GM23338 (cell line): ENCODE measurements at regions not wholly inside any gene's neighbourhood (a gene's known extent, or its start where the extent isn't known, plus 50 kb on each side); places are given as distances from the start of the nearest gene placed in this dataset.

ENCODE experiments used
- ATAC-seq: fragments of 200-7000 bp; cut with Tn5 transposase; 3 replicates; pipeline ENCODE4 v1.9.1; 2020
- DNase-seq: peaks from one replicate; pipeline ENCODE4 v3.0.0-alpha.2; 2015; ENCODE audit warnings: low spot score
- H2AFZ ChIP-seq: fragments of 200-600 bp; sonication (generic); 2 replicates; pipeline ENCODE4 v1.8.0; 2016; ENCODE audit warnings: antibody characterized with exemption, mild to moderate bottlenecking, moderate library complexity
- H3F3A ChIP-seq: fragments of 200-600 bp; sonication (generic); replicated peaks from 2 replicates; pipeline ENCODE4 v1.8.0; 2017; ENCODE audit warnings: antibody characterized with exemption, mixed run types, low read depth
- H3K27ac ChIP-seq: fragments of 200-600 bp; sonication (generic); 2 replicates; pipeline ENCODE4 v1.6.1; 2016; ENCODE audit warnings: low read depth
- H3K27me3 ChIP-seq: fragments of 200-600 bp; sonication (generic); 2 replicates; pipeline ENCODE4 v1.8.0; 2016; ENCODE audit warnings: mild to moderate bottlenecking, mixed run types, moderate library complexity; ENCODE audit not compliant: insufficient read depth
- H3K36me3 ChIP-seq: fragments of 200-600 bp; sonication (generic); 2 replicates; pipeline ENCODE4 v1.8.0; 2016; ENCODE audit warnings: mild to moderate bottlenecking; ENCODE audit not compliant: insufficient read depth
- H3K4me1 ChIP-seq: fragments of 200-600 bp; sonication (generic); 2 replicates; pipeline ENCODE4 v1.8.0; 2016; ENCODE audit warnings: mild to moderate bottlenecking, moderate library complexity; ENCODE audit not compliant: insufficient read depth
- H3K4me2 ChIP-seq: fragments of 200-600 bp; sonication (generic); 2 replicates; pipeline ENCODE4 v1.7.1; 2017; ENCODE audit warnings: mixed run types
- H3K4me3 ChIP-seq: fragments of 200-600 bp; sonication (generic); 2 replicates; pipeline ENCODE4 v1.6.1; 2016; ENCODE audit warnings: mixed run types
- H3K79me2 ChIP-seq: fragments of 200-600 bp; sonication (generic); replicated peaks from 2 replicates; pipeline ENCODE4 v1.8.0; 2017; ENCODE audit warnings: mild to moderate bottlenecking; ENCODE audit not compliant: insufficient read depth
- H3K9me2 ChIP-seq: fragments of 200-600 bp; sonication (generic); 2 replicates; pipeline ENCODE4 v1.8.0; 2017; ENCODE audit not compliant: insufficient read depth
- H4K20me1 ChIP-seq: fragments of 200-600 bp; sonication (generic); replicated peaks from 2 replicates; pipeline ENCODE4 v1.8.0; 2017; ENCODE audit warnings: mild to moderate bottlenecking; ENCODE audit not compliant: insufficient read depth
- H3K27ac Mint-ChIP-seq: 2 replicates; pipeline ENCODE4 v1.8.0; 2020; ENCODE audit warnings: inconsistent platforms, mild to moderate bottlenecking, moderate library complexity, mixed read lengths
- H3K27me3 Mint-ChIP-seq: 3 replicates; pipeline ENCODE4 v1.8.0; 2022; ENCODE audit warnings: low read depth, mild to moderate bottlenecking, moderate library complexity, mixed read lengths, inconsistent platforms; ENCODE audit not compliant: insufficient read depth, poor library complexity
- H3K36me3 Mint-ChIP-seq: 3 replicates; pipeline ENCODE4 v1.8.0; 2021; ENCODE audit warnings: low read depth, mild to moderate bottlenecking, inconsistent platforms, moderate library complexity, mixed read lengths
- H3K4me1 Mint-ChIP-seq: 3 replicates; pipeline ENCODE4 v1.8.0; 2020; ENCODE audit warnings: mild to moderate bottlenecking, inconsistent platforms, mixed read lengths
- H3K4me3 Mint-ChIP-seq: 3 replicates; pipeline ENCODE4 v1.8.0; 2021; ENCODE audit warnings: moderate library complexity, mild to moderate bottlenecking, inconsistent platforms, mixed read lengths
- H3K9me3 Mint-ChIP-seq: 3 replicates; pipeline ENCODE4 v1.8.0; 2020; ENCODE audit warnings: moderate library complexity, mild to moderate bottlenecking, inconsistent platforms, mixed read lengths
- CREB1 ChIP-seq: fragments of 250-450 bp; sonication (Bioruptor Pico); IDR thresholded peaks from 2 replicates; pipeline ENCODE4 v1.5.0; 2020; ENCODE audit warnings: low read depth, mild to moderate bottlenecking, moderate library complexity
- EZH2phosphoT487 ChIP-seq: fragments of 200-600 bp; sonication (generic); IDR thresholded peaks from one replicate; pipeline ENCODE4 v1.8.1; 2018; ENCODE audit warnings: antibody characterized with exemption; ENCODE audit not compliant: unreplicated experiment
- JUNB ChIP-seq: IDR thresholded peaks from one replicate; pipeline ENCODE4 v1.6.1; 2016; ENCODE audit warnings: antibody characterized with exemption; ENCODE audit not compliant: unreplicated experiment
- POLR2AphosphoS5 ChIP-seq: IDR thresholded peaks from 2 replicates; pipeline ENCODE4 v1.6.1; 2016; ENCODE audit warnings: antibody characterized with exemption, low read depth
- STAT1 ChIP-seq: IDR thresholded peaks from one replicate; pipeline ENCODE4 v1.6.1; 2016; ENCODE audit warnings: antibody characterized with exemption; ENCODE audit not compliant: unreplicated experiment
- ZNF114 ChIP-seq: fragments of 250-450 bp; sonication (Bioruptor Pico); IDR thresholded peaks from 2 replicates; pipeline ENCODE4 v1.5.0; 2020; ENCODE audit warnings: mild to moderate bottlenecking, moderate library complexity
- TF ChIP-seq, protein P1 (sequence below): IDR thresholded peaks from 2 replicates; pipeline ENCODE4 v1.6.1; 2016; ENCODE audit warnings: antibody characterized with exemption
- TF ChIP-seq, protein P2 (sequence below): IDR thresholded peaks from one replicate; pipeline ENCODE4 v1.6.1; 2018; ENCODE audit warnings: antibody characterized with exemption; ENCODE audit not compliant: unreplicated experiment
- TF ChIP-seq, protein P3 (sequence below), 2 experiments: fragments of 200-600 bp in 1 of 2; sonication (generic) in 1 of 2; conservative IDR thresholded peaks; 2 replicates each; pipeline versions ENCODE4 v1.5.1 to v1.6.1; 2016 to 2017; ENCODE audit warnings: antibody characterized with exemption in 2 of 2, low read depth in 2 of 2, mild to moderate bottlenecking in 2 of 2, moderate library complexity in 1 of 2

DNA sequence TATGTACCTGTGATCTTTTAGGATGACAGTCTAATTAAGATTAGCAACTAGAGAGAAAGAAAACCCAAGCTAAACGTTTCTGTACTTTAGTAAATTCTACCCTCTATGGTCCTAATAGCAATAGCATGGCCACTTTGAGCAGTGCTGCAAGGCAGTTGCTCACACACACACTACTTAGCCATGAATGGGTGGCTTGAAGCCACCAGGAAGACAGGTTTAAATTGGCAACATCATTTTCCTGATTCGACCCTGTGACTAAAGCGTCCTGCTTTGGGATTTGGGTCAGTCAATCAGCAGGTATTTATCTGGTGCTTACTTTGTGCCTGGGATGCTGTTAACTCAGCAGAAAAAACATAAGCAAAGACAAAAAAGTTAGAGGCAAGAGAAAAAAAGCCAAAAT, 150.6 kb downstream of the ARRDC3 start (continued):
- TF ChIP-seq POLR2AphosphoS5 (no peak), ZNF114 (CRISPR knock-in tag) (no peak), CREB1 (CRISPR knock-in tag) (no peak)
- TF ChIP-seq, protein P1, sequence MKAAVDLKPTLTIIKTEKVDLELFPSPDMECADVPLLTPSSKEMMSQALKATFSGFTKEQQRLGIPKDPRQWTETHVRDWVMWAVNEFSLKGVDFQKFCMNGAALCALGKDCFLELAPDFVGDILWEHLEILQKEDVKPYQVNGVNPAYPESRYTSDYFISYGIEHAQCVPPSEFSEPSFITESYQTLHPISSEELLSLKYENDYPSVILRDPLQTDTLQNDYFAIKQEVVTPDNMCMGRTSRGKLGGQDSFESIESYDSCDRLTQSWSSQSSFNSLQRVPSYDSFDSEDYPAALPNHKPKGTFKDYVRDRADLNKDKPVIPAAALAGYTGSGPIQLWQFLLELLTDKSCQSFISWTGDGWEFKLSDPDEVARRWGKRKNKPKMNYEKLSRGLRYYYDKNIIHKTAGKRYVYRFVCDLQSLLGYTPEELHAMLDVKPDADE: no peak
- TF ChIP-seq, protein P2, sequence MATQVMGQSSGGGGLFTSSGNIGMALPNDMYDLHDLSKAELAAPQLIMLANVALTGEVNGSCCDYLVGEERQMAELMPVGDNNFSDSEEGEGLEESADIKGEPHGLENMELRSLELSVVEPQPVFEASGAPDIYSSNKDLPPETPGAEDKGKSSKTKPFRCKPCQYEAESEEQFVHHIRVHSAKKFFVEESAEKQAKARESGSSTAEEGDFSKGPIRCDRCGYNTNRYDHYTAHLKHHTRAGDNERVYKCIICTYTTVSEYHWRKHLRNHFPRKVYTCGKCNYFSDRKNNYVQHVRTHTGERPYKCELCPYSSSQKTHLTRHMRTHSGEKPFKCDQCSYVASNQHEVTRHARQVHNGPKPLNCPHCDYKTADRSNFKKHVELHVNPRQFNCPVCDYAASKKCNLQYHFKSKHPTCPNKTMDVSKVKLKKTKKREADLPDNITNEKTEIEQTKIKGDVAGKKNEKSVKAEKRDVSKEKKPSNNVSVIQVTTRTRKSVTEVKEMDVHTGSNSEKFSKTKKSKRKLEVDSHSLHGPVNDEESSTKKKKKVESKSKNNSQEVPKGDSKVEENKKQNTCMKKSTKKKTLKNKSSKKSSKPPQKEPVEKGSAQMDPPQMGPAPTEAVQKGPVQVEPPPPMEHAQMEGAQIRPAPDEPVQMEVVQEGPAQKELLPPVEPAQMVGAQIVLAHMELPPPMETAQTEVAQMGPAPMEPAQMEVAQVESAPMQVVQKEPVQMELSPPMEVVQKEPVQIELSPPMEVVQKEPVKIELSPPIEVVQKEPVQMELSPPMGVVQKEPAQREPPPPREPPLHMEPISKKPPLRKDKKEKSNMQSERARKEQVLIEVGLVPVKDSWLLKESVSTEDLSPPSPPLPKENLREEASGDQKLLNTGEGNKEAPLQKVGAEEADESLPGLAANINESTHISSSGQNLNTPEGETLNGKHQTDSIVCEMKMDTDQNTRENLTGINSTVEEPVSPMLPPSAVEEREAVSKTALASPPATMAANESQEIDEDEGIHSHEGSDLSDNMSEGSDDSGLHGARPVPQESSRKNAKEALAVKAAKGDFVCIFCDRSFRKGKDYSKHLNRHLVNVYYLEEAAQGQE: no peak

DNA sequence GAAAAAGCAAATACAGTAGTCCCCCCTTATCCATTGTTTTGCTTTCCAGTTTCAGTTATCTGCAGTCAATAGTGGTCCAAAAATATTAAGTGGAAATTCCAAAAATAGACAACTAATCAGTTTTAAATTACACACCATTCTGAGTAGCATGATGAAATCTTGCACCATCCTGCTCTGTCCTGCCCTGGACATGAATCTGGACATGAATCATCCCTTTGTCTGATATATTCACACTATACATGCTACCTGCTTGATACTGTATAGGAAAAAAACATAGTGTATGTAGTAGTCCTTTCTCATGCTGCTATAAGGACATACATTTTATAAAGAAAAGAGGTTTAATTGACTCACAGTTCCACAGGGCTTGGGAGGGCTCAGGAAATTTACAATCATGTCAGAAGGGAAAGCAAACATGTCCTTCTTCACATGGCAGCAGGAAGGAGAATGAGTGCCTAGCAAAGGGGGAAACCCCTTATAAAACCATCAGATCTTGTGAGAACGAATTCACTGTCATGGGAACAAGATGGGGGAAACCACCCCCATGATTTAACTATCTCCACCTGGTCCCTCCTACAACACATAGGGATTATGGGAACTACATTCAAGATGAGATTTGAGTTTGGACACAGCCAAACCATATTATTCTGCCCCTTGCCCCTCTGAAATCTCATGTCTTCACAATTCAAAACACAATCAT, 153.9 kb downstream of the ARRDC3 start:
- Histone ChIP-seq H3K79me2 (no peaks in the 10 kb centered on the region), H3F3A (no peaks in the 10 kb centered on the region), H3K4me2 (no peak overlapping the region), H3K36me3 (no peaks in the 10 kb centered on the region), H4K20me1 (no peaks in the 10 kb centered on the region), H3K4me3 (no peak overlapping the region), H3K4me1 (no peaks in the 10 kb centered on the region), H3K27ac (no peak overlapping the region), H2AFZ (no peak overlapping the region), H3K9me2 (no peaks in the 10 kb centered on the region), H3K27me3 (no peaks in the 10 kb centered on the region)
- ATAC-seq: no peak
- H3K27ac Mint-ChIP-seq: no peak overlapping the region
- DNase-seq: no peak
- H3K4me1 Mint-ChIP-seq: peaks cover 6% of the 10 kb centered on the region
- H3K9me3 Mint-ChIP-seq: peaks cover 13% of the 10 kb centered on the region; the same call in 2 of the 3 replicates
- H3K27me3 Mint-ChIP-seq: no peaks in the 10 kb centered on the region
- H3K4me3 Mint-ChIP-seq: no peak overlapping the region
- H3K36me3 Mint-ChIP-seq: peaks cover 5% of the 10 kb centered on the region; the same call in 2 of the 3 replicates
- no peak for TF ChIP-seq JUNB
- no peak for TF ChIP-seq STAT1
- no peak for TF ChIP-seq CREB1 (CRISPR knock-in tag)
- TF ChIP-seq, protein P3, sequence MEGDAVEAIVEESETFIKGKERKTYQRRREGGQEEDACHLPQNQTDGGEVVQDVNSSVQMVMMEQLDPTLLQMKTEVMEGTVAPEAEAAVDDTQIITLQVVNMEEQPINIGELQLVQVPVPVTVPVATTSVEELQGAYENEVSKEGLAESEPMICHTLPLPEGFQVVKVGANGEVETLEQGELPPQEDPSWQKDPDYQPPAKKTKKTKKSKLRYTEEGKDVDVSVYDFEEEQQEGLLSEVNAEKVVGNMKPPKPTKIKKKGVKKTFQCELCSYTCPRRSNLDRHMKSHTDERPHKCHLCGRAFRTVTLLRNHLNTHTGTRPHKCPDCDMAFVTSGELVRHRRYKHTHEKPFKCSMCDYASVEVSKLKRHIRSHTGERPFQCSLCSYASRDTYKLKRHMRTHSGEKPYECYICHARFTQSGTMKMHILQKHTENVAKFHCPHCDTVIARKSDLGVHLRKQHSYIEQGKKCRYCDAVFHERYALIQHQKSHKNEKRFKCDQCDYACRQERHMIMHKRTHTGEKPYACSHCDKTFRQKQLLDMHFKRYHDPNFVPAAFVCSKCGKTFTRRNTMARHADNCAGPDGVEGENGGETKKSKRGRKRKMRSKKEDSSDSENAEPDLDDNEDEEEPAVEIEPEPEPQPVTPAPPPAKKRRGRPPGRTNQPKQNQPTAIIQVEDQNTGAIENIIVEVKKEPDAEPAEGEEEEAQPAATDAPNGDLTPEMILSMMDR (conservative IDR thresholded peaks at IDR 0.05; ENCODE audit: low read depth in 2 of 2): no peak
- TF ChIP-seq, protein P2: no peak
- no peak for TF ChIP-seq EZH2phosphoT487
